ENCODE measurements at regions not wholly inside any gene's neighbourhood (a gene's known extent, or its start where the extent isn't known, plus 50 kb on each side); places are given as distances from the start of the nearest gene placed in this dataset.
A peak's percentile ranks its signal among the peaks of the same experiment; 100 is the strongest.

GRCh38 chr6:145445674-145446073, 289.6 kb downstream of the EPM2A start (continued):
- TF ChIP-seq, protein P1, sequence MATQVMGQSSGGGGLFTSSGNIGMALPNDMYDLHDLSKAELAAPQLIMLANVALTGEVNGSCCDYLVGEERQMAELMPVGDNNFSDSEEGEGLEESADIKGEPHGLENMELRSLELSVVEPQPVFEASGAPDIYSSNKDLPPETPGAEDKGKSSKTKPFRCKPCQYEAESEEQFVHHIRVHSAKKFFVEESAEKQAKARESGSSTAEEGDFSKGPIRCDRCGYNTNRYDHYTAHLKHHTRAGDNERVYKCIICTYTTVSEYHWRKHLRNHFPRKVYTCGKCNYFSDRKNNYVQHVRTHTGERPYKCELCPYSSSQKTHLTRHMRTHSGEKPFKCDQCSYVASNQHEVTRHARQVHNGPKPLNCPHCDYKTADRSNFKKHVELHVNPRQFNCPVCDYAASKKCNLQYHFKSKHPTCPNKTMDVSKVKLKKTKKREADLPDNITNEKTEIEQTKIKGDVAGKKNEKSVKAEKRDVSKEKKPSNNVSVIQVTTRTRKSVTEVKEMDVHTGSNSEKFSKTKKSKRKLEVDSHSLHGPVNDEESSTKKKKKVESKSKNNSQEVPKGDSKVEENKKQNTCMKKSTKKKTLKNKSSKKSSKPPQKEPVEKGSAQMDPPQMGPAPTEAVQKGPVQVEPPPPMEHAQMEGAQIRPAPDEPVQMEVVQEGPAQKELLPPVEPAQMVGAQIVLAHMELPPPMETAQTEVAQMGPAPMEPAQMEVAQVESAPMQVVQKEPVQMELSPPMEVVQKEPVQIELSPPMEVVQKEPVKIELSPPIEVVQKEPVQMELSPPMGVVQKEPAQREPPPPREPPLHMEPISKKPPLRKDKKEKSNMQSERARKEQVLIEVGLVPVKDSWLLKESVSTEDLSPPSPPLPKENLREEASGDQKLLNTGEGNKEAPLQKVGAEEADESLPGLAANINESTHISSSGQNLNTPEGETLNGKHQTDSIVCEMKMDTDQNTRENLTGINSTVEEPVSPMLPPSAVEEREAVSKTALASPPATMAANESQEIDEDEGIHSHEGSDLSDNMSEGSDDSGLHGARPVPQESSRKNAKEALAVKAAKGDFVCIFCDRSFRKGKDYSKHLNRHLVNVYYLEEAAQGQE (IDR thresholded peaks at IDR 0.05) = no peak
- no peak for TF ChIP-seq FOXA2 (IDR thresholded peaks at IDR 0.05)

GRCh38 chr6:145451029-145451428, 284.3 kb downstream of the EPM2A start:
- no peaks in the 10 kb centered on the region for H3K4me1 ChIP-seq (ENCODE audit: control insufficient read depth in 4 of 4, insufficient read depth in 4 of 4, low read length in 3 of 4)
- no peak for TF ChIP-seq GABPA (IDR thresholded peaks at IDR 0.05 in 1 of 2, conservative IDR thresholded peaks at IDR 0.05 in 1 of 2)
- no peak for TF ChIP-seq HNF4G (IDR thresholded peaks at IDR 0.05)
- TF ChIP-seq MAX (IDR thresholded peaks at IDR 0.05) = no peak
- no peak for TF ChIP-seq TAF1 (conservative IDR thresholded peaks at IDR 0.05)
- TF ChIP-seq, protein P2, sequence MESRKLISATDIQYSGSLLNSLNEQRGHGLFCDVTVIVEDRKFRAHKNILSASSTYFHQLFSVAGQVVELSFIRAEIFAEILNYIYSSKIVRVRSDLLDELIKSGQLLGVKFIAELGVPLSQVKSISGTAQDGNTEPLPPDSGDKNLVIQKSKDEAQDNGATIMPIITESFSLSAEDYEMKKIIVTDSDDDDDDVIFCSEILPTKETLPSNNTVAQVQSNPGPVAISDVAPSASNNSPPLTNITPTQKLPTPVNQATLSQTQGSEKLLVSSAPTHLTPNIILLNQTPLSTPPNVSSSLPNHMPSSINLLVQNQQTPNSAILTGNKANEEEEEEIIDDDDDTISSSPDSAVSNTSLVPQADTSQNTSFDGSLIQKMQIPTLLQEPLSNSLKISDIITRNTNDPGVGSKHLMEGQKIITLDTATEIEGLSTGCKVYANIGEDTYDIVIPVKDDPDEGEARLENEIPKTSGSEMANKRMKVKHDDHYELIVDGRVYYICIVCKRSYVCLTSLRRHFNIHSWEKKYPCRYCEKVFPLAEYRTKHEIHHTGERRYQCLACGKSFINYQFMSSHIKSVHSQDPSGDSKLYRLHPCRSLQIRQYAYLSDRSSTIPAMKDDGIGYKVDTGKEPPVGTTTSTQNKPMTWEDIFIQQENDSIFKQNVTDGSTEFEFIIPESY (IDR thresholded peaks at IDR 0.05) = no peak
- TF ChIP-seq, protein P1 (IDR thresholded peaks at IDR 0.05) = no peak
- TF ChIP-seq, protein P3, sequence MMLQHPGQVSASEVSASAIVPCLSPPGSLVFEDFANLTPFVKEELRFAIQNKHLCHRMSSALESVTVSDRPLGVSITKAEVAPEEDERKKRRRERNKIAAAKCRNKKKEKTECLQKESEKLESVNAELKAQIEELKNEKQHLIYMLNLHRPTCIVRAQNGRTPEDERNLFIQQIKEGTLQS (IDR thresholded peaks at IDR 0.05) = no peak
- no peak for TF ChIP-seq RAD21 (IDR thresholded peaks at IDR 0.05)
- TF ChIP-seq JUND (IDR thresholded peaks at IDR 0.05) = no peak
- H3K27ac ChIP-seq (ENCODE audit: low read depth in 1 of 2, low read length in 2 of 2) = no peak overlapping the region
- 87% methylated on average over 1 of the region's 1 CpG for WGBS
- no peaks in the 10 kb centered on the region for H3K36me3 ChIP-seq (ENCODE audit: control insufficient read depth in 4 of 4, insufficient read depth in 3 of 4, low read depth in 1 of 4, low read length in 3 of 4)
- no peak for DNase-seq (ENCODE audit: low spot score)
- no peak overlapping the region for H3K9ac ChIP-seq (ENCODE audit: low read depth in 1 of 2, low read length in 2 of 2)
- H3K4me3 ChIP-seq (ENCODE audit: low read depth in 1 of 3, low read length in 3 of 3) = no peak overlapping the region
- peaks cover 0 to 3% (median 0%) of the 10 kb centered on the region in 4 donors for H3K9me3 ChIP-seq (ENCODE audit: control insufficient read depth in 4 of 4, low read length in 3 of 4)
- H3K27me3 ChIP-seq (ENCODE audit: control insufficient read depth in 4 of 4, insufficient read depth in 4 of 4, low read length in 3 of 4) = no peaks in the 10 kb centered on the region

DNA sequence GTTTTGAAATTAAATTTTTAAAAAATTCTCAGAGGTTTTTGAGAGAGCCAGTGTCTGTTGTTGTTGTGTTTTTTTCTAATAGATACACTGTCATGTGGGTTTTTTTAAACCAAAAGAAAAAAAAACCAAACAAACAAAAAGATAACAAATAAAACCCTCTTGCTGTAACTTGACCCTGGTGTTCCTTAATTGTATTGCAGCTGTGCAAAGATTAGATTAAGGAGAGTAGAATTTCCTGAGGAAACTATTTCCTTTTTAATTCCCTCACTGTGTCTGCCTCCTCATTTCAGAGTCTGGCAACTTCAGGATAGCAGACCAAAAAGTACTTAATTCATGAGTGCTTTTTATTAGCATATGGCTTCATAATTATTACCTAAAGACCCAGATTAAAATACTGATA, 281.9 kb downstream of the EPM2A start:
- DNase-seq (ENCODE audit: low spot score) = no peak
- no peaks in the 10 kb centered on the region for H3K27me3 ChIP-seq (ENCODE audit: control insufficient read depth in 4 of 4, insufficient read depth in 4 of 4, low read length in 3 of 4)
- no peaks in the 10 kb centered on the region for H3K9me3 ChIP-seq (ENCODE audit: control insufficient read depth in 4 of 4, low read length in 3 of 4)
- no peak for TF ChIP-seq MAX (IDR thresholded peaks at IDR 0.05)
- TF ChIP-seq, protein P4, sequence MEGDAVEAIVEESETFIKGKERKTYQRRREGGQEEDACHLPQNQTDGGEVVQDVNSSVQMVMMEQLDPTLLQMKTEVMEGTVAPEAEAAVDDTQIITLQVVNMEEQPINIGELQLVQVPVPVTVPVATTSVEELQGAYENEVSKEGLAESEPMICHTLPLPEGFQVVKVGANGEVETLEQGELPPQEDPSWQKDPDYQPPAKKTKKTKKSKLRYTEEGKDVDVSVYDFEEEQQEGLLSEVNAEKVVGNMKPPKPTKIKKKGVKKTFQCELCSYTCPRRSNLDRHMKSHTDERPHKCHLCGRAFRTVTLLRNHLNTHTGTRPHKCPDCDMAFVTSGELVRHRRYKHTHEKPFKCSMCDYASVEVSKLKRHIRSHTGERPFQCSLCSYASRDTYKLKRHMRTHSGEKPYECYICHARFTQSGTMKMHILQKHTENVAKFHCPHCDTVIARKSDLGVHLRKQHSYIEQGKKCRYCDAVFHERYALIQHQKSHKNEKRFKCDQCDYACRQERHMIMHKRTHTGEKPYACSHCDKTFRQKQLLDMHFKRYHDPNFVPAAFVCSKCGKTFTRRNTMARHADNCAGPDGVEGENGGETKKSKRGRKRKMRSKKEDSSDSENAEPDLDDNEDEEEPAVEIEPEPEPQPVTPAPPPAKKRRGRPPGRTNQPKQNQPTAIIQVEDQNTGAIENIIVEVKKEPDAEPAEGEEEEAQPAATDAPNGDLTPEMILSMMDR (IDR thresholded peaks at IDR 0.05; ENCODE audit: low read depth, low read length, missing input control) = peak; percentile 39
- TF ChIP-seq RAD21 (IDR thresholded peaks at IDR 0.05) = peak in 1 of 2 donors; percentile 8
- H3K9ac ChIP-seq (ENCODE audit: low read depth in 1 of 2, low read length in 2 of 2) = no peak overlapping the region
- H3K4me3 ChIP-seq (ENCODE audit: low read depth in 1 of 3, low read length in 3 of 3) = no peak overlapping the region
- H3K27ac ChIP-seq (ENCODE audit: low read depth in 1 of 2, low read length in 2 of 2) = no peak overlapping the region
- no peaks in the 10 kb centered on the region for H3K4me1 ChIP-seq (ENCODE audit: control insufficient read depth in 4 of 4, insufficient read depth in 4 of 4, low read length in 3 of 4)
- no peaks in the 10 kb centered on the region for H3K36me3 ChIP-seq (ENCODE audit: control insufficient read depth in 4 of 4, insufficient read depth in 3 of 4, low read depth in 1 of 4, low read length in 3 of 4)

All from liver (tissue), 8 donors.